Ishikawa (cell line): ENCODE measurements at regions not wholly inside any gene's neighbourhood (a gene's known extent, or its start where the extent isn't known, plus 50 kb on each side); places are given as distances from the start of the nearest gene placed in this dataset.

Experiments used
- CEBPB ChIP-seq: IDR thresholded peaks from 2 replicates; pipeline ENCODE4 v1.6.1; 2012
- CREB1 ChIP-seq: IDR thresholded peaks from 2 replicates; pipeline ENCODE4 v1.6.1; 2012; ENCODE audit warnings: low read depth
- EGR1 ChIP-seq: IDR thresholded peaks from 2 replicates; pipeline ENCODE4 v1.6.1; 2012
- EP300 ChIP-seq: IDR thresholded peaks from 2 replicates; pipeline ENCODE4 v1.6.1; 2012; ENCODE audit warnings: borderline replicate concordance
- FOXM1 ChIP-seq: IDR thresholded peaks from 2 replicates; pipeline ENCODE4 v1.6.1; 2012; ENCODE audit warnings: low read depth, borderline replicate concordance
- NFIC ChIP-seq: IDR thresholded peaks from 2 replicates; pipeline ENCODE4 v1.6.1; 2012
- RAD21 ChIP-seq: IDR thresholded peaks from 2 replicates; pipeline ENCODE4 v1.6.1; 2012; ENCODE audit warnings: low read depth
- TAF1 ChIP-seq: IDR thresholded peaks from 2 replicates; pipeline ENCODE4 v1.6.1; 2012; ENCODE audit warnings: low read depth, mild to moderate bottlenecking
- TCF12 ChIP-seq: IDR thresholded peaks from 2 replicates; pipeline ENCODE4 v1.6.1; 2012; ENCODE audit warnings: low read depth
- TEAD4 ChIP-seq: IDR thresholded peaks from 2 replicates; pipeline ENCODE4 v1.6.1; 2012
- YY1 ChIP-seq: IDR thresholded peaks from 2 replicates; pipeline ENCODE4 v1.6.1; 2012; ENCODE audit warnings: low read depth
- TF ChIP-seq, protein P1 (sequence below): IDR thresholded peaks from 2 replicates; pipeline ENCODE4 v1.6.1; 2012
- TF ChIP-seq, protein P2 (sequence below): IDR thresholded peaks from 2 replicates; pipeline ENCODE4 v1.6.1; 2012; ENCODE audit warnings: low read depth, mild to moderate bottlenecking
- TF ChIP-seq, protein P3 (sequence below): IDR thresholded peaks from 2 replicates; pipeline ENCODE4 v1.6.1; 2012

DNA sequence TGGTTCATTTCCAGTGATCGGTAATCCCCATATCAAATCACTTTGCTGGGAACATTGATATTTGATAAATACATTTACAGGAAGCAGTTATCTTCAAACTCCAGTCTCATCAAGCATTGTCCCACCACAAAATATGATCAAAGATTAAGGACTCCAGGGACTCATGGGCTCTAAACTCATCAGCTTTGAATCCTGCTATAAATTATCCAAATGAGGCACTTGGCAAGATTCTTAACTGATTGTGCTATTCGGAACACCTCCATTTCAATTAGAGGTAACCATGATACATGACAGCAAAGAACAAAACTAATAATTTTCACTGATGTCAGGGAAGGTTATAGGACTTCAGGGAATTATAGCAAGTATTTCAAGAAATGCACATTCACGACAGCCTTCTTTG is 1088.1 kb upstream of the PIK3C3 start:
- TF ChIP-seq TAF1 (no peak), CREB1 (no peak)
- TF ChIP-seq, protein P1, sequence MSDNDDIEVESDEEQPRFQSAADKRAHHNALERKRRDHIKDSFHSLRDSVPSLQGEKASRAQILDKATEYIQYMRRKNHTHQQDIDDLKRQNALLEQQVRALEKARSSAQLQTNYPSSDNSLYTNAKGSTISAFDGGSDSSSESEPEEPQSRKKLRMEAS = no peak

DNA sequence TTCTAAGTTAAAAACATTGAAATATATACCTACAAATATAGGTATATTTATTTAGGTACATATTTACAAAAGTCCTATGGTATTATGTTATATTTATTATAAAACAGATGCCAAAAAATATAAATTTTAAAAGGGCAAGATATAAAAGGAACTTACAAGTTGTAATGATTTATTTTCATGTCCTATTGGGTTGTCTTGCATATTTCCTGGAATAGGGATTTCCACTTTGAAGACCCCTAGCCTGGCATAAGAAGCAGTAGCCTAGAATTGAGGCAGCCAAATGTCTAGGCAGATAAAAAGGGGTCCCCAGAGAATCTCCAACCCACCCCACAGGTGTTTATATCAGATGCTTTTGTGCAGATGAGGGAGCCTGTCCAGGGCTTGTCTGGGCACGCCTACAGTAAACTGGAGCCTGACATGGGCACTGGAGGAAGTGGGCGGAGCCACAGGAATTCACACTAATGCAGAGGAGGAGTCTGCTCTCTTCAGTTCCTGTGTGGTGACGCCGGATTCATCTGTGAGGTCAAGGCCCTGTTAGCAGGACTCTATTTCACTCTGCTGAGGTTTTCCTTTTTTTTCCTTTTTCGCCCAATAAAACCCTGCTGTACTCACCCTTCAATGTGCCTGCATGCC is 1088.9 kb upstream of the PIK3C3 start:
- no peak for TF ChIP-seq CREB1
- TF ChIP-seq EGR1 = no peak
- TF ChIP-seq EP300 = no peak
- no peak for TF ChIP-seq TEAD4
- TF ChIP-seq TCF12 = no peak
- no peak for TF ChIP-seq YY1
- no peak for TF ChIP-seq CEBPB
- TF ChIP-seq, protein P2, sequence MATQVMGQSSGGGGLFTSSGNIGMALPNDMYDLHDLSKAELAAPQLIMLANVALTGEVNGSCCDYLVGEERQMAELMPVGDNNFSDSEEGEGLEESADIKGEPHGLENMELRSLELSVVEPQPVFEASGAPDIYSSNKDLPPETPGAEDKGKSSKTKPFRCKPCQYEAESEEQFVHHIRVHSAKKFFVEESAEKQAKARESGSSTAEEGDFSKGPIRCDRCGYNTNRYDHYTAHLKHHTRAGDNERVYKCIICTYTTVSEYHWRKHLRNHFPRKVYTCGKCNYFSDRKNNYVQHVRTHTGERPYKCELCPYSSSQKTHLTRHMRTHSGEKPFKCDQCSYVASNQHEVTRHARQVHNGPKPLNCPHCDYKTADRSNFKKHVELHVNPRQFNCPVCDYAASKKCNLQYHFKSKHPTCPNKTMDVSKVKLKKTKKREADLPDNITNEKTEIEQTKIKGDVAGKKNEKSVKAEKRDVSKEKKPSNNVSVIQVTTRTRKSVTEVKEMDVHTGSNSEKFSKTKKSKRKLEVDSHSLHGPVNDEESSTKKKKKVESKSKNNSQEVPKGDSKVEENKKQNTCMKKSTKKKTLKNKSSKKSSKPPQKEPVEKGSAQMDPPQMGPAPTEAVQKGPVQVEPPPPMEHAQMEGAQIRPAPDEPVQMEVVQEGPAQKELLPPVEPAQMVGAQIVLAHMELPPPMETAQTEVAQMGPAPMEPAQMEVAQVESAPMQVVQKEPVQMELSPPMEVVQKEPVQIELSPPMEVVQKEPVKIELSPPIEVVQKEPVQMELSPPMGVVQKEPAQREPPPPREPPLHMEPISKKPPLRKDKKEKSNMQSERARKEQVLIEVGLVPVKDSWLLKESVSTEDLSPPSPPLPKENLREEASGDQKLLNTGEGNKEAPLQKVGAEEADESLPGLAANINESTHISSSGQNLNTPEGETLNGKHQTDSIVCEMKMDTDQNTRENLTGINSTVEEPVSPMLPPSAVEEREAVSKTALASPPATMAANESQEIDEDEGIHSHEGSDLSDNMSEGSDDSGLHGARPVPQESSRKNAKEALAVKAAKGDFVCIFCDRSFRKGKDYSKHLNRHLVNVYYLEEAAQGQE = no peak
- TF ChIP-seq FOXM1 = no peak

DNA sequence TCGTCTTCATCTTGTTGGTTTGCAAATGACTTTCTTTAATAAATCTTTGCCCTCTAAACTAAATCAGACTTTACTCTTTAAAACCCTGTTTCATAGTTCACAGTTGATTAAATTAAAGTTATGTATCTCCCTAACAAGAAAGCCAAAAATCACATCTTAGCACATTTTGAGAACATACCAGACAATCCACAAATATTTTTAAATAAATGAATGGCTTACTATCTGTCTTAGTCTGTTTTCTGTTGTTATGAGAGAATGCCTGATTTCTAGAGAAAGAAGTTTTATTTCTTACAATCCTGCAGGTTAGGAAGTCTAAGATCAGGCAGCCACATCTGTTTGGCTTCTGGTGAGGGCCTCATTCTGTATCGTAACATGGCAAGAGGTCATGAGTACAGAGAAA is 1090.2 kb upstream of the PIK3C3 start:
- TF ChIP-seq CEBPB = no peak
- TF ChIP-seq TAF1 = no peak

DNA sequence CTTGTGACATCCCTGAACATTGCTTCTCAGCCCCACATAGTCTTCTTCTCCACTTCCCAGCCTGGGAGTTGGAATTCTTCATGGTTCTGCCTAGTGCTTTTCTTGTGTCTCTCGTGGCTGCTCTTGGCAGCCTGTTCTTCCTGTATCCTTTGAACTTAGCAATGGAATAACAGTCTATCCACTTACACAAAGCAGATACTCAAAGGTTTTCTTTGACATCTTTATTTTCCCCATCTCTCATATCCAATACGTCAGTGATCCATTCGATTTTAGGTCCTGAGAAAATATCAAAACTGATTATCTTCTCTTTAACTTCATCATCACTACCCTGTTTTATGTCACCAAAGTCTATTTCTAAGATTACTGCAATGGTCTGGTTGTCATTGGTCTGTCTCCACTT is 1091.2 kb upstream of the PIK3C3 start:
- TF ChIP-seq TCF12 (no peak), RAD21 (no peak), EP300 (no peak), TEAD4 (no peak), CREB1 (no peak), NFIC (no peak), YY1 (no peak)
- TF ChIP-seq, protein P1 = no peak
- TF ChIP-seq, protein P2 = no peak
- TF ChIP-seq, protein P3, sequence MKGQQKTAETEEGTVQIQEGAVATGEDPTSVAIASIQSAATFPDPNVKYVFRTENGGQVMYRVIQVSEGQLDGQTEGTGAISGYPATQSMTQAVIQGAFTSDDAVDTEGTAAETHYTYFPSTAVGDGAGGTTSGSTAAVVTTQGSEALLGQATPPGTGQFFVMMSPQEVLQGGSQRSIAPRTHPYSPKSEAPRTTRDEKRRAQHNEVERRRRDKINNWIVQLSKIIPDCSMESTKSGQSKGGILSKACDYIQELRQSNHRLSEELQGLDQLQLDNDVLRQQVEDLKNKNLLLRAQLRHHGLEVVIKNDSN = no peak

DNA sequence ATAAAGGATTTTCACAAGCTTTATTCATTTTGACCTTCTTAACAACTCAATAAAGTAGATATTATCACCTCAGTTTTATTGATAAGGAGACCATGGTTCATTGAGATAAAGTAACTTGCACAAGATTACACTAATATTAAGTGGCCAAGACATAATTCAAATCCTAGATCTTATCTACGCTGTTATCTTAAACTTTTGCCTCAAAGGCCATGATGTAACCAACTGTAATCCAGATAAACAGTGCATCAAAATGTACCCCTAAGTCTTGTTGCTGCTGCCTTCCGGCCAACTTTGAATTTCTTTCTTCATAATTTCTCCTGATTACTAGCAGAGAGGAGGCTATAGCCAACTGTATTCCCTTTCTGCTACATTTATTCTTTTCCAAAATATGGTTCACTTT is 1094.8 kb upstream of the PIK3C3 start:
- TF ChIP-seq NFIC (no peak), EP300 (no peak), TCF12 (no peak), CREB1 (no peak)
- TF ChIP-seq, protein P3 = no peak

DNA sequence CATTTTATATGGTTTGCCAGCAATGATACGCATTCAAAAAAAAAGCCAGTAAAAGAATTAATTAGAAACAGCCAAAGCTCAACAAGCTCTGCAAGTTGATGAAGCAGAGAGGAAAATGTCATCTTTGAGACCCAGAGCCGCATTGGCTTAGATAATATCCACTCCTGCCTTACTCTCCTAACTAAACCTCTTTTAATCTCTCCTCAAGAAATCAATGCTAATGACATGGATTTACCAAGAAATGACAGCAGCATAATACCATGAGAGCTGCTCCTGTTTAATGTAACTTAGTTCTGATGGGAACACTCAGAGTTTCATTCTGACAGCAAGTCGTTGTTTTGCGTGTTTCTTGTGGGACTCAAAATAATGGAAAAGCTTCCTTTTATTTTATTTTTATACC is 1099.4 kb upstream of the PIK3C3 start:
- TF ChIP-seq, protein P2 = no peak
- TF ChIP-seq, protein P1 = no peak
- no peak for TF ChIP-seq RAD21
- TF ChIP-seq FOXM1 = no peak
- TF ChIP-seq TCF12 = no peak
- TF ChIP-seq YY1 = no peak
- no peak for TF ChIP-seq NFIC
